HG03066 (cell line): ENCODE measurements at regions not wholly inside any gene's neighbourhood (a gene's known extent, or its start where the extent isn't known, plus 50 kb on each side); places are given as distances from the start of the nearest gene placed in this dataset.

Source experiments
- ATAC-seq: cut with Tn5 transposase; IDR thresholded peaks from one replicate; pipeline ENCODE4 v1.9.1; 2021; ENCODE audit warnings: low read depth; ENCODE audit not compliant: unreplicated experiment

DNA sequence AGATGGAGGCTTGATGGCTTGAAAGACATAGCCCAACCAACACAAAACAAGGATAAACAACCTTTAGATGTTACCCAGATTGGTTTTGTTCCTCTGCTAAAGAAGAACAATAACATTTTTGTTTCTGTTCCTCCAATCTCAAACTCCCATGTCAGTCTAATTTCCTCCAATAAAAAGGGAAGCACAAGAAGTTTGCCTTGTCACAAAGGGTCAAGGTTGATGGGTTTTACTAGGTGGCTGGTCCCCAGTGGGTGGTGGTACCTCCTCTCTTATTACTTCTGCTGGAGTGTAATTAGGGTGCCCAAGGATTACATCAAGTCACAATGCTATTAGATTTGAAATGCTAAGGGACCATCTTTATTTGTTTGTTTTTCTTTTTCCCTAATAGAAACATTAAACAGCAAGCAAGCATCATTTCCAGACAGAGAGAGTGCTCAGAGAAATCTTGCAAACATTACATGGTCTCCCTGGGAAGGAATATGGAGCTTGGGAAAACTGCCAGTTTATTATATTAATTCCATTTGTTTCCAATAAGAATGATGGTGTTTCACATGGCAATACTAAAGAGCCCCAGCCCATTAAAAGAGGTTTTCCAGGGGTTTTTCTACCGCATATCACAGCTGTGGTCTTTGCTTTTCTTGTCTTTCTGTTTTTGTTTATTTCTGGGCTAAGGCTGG lies 78.3 kb upstream of the AOAH start:
- no peak for ATAC-seq

GRCh38 chr7:36796850-36797536 lies 72.7 kb upstream of the AOAH start:
- ATAC-seq = no peak

DNA sequence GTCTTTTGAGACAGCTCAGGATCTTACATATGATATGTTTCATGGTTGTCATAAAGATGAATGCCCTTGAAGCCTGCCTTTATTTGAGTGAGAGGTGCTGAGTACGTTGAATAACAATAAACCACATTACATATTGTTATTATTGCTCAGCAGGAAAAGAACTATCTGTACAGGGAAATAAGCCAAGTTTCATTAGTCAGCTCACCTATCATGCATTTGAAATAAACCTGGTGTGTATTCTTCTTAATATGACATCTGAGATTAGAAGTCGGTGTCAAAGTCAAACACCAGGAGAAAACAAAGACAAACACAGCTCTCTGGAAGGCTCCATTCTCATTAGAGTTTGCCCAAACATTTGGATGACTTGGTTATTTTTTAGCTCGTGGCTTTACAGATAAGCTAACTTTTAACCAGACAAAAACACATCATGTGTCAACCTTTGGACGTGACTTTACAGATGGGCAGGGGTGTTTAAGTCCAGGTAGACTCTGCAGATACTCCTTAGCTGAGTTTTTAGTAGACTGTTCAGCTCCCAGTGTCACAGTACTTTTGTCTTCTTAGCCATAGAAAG lies 71.2 kb upstream of the AOAH start:
- ATAC-seq = no peak

DNA sequence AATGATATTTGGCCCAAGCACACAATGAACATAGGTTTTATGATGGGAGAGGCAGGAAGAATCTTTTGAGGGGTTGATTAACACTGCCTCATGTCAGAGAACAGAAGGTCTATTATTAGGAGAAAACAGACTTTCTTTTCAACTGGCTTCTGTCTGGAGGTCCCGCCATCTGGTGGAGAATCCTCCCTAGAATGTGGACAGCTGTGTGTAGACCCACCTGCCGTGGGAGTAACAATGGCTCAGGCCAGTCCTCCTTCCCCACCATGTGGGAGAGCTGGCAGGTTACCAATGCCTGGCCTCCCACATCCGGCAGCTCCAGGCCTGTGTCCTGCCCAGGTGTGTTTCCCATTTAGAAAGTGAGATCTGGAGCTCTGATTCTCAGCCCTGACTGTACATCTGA lies 70.4 kb upstream of the AOAH start:
- no peak for ATAC-seq

DNA sequence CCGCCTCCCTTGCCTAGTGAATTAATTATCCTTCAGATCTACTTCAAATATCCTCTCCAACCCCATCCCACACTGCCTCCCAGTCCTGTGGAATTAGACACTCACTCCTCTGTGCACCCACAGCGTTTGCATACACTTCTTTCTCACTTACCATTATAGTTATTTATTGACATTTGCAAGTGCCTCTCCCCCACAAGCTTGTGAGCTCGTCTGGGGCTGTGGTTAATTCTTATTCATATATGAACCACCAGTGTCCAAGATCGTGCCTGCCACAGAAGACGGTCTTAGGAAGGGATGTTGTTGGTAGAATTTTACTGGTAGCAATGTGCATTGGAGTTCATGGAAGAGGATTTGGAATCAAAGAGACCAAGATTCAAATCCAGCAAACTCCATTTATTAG lies 68.1 kb upstream of the AOAH start:
- no peak for ATAC-seq

DNA sequence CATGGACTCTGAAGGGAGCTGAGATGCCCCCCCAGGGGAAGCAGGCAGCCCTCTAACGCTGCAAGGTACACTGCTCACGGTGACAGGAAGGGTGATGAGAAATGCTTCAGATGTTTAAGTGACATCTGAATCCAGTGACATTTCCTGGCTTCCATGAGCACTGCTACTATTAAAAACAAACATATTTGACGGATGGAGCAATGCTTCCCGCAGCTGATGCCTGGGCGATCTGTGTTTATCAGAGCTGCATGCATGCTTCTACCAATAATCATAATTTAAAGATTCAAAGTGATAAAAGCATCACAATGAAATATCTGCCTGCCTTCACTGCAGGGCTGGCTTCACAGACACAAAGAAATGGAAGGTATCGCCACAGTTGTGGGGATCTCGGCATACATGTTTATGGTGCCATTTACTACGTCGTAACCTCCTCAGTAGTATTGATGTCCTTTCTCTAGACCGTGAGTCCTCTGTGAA lies 66.1 kb upstream of the AOAH start:
- no peak for ATAC-seq

DNA sequence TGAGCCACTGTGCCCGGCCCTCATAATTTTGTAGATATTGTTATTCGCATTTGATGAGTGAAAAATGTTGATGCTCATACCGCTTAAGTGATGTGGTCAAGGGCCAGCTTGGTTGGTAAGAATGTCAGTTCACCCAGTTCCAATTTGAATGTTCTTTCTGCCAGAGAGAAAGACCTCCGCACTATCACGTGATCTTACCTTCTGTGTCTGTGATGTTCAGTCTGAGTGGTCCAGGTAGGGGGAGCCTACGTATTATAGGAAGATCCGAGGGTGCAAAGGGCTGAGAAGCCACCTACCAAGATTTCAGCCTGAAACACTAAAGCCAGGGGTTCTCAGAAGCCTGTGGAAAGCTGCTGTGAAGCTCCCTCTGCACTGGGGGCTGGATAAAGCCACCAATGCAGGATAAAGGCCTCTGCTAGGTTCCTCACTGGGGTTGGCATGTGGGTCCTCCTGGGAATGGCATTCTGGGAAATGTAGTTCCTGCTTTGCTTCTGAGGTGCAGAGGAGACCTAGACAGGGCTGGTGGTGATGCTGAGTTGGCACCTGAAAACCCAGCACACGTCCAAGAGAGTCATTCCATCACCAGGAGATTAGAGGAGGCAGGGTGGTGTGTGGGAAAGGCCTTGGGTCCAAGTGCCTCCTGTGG lies 64.7 kb upstream of the AOAH start:
- ATAC-seq = no peak

GRCh38 chr7:36787933-36788378 lies 63.7 kb upstream of the AOAH start:
- no peak for ATAC-seq

DNA sequence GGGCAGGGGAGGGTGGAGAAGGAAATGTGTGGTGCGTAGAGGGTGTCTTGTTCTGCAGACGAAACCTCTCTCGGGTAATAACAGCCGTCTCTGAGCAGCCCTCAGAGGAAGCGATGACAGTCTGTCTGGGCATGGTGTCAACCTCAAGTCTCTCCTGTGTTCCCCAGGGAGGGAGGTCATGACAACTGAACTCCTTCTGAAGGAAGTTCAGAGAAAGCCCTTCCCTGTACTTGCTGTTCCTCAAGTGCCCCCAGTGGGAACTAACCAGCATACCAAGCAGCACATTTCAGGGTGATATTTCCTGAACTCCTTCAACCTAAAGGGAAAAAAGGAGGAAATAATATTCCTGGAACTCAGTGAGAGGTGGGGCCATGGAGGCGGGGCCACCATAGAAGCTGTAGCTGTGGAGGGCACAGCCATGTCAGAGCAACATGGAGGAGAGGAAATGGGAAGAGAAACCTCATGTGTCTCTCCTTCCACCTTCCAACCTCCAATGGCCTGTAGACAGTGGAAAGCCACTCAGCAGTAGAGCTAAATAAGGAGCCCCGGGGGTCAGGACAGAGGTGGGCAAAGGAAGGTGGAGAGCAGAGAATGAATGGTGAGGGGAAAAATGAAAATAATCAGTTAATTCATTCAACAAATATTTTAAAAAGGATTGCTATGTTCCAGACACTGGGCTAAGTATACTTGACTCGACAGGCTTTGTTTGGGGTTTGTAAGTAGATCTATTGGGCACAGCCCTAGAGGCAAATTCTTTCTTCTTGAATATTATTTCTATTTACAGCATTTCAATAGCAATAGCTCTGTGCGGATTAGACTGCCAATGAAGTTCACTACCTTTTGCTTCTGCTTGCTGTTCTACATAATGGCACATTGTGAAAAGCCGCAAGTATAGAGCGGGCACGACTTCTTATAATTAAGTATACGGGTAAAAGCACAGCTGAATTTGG lies 61.0 kb upstream of the AOAH start:
- peak; percentile 95 for ATAC-seq

- no peak for ATAC-seq
These were observed 56.9 kb upstream of the AOAH start for GRCh38 chr7:36781011-36781738.

DNA sequence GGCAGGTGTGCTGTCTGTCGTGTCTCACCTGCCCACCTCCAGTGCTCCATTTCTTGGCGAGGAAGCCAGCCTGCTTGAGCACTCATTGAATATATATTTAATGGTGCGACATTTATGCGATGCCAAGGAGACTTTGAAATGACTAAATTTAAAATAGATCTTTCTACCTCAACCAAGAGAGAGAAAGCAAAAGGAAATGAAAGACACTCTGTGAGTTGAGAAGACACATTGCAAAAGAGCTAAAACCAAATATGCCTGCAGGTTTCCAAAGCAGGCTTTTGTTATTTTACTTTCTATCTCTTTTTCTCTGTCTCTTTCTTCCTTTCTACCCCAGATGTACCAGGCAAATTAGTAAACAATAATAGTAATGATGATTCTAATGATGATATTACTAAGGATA lies 53.6 kb upstream of the AOAH start:
- no peak for ATAC-seq

DNA sequence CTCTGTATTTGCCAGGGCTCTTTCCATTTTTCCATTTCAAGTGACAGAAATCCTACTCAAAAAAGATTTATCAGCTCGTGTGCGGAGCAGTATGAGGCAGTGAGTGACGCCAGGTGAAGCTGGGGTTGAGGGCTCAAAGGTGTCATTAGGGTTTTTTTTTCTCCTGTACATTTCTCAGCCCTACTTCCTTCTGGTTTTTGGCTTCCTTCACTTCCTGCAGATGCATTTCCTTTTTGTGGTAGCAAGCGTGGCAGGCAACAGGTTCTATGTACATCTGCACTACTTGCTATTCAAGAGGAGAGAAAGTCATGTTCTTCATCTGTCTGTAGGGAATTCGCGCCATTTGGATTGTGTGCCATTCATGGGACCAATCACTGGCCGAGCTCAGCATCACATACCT lies 52.8 kb upstream of the AOAH start:
- no peak for ATAC-seq

DNA sequence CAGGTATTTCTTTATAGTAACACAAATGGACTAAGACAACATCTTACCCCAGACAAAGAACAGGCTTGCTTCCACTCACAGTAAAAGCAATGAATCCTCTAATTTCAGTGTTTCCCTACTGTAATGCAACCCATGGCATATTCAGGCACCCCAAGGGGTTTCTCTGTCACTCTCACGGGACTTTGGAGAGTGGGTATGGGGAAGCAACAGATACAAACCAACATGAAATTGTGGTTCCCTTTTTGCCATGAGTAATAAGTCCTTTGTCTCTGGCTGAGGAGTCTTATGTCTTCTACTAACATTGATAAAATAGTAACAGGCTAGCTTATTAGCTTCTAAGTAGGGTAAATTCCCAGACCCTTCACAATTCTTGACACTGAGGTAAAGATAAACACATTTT lies 51.4 kb upstream of the AOAH start:
- no peak for ATAC-seq

GRCh38 chr7:36775061-36775620 lies 50.8 kb upstream of the AOAH start:
- no peak for ATAC-seq
